Spleen (tissue), 7 donors: ENCODE measurements at regions not wholly inside any gene's neighbourhood (a gene's known extent, or its start where the extent isn't known, plus 50 kb on each side); places are given as distances from the start of the nearest gene placed in this dataset.

Experiments used
- CTCF ChIP-seq, 11 experiments: fragments of 200-600 bp in 7 of 11; fragments of 450-650 bp in 4 of 11; sonication (generic) in 4 of 11; IDR thresholded peaks in 8 of 11; conservative IDR thresholded peaks in 3 of 11; 1 replicate in 7 of 11; 2 replicates in 4 of 11; pipeline versions ENCODE4 v1.4.0 to v1.8.0; 2016 to 2021; ENCODE audit warnings: antibody characterized with exemption in 11 of 11, inconsistent platforms in 4 of 11, mild to moderate bottlenecking in 1 of 11
- POLR2A ChIP-seq, 3 donors: fragments of 450-650 bp; IDR thresholded peaks; one replicate each; pipeline ENCODE4 v1.5.1; 2017; ENCODE audit warnings: antibody characterized with exemption in 3 of 3, mild to moderate bottlenecking in 1 of 3
- POLR2AphosphoS5 ChIP-seq, 3 donors: sonication (generic); formaldehyde crosslinking; IDR thresholded peaks; one replicate each; pipeline ENCODE4 v1.5.1; 2017; ENCODE audit warnings: antibody characterized with exemption in 3 of 3
- donor health status: DM: no; HTN: no; CAD: no; lungs with moderate emphysema.
- donor health status: DM: no; HTN: no; CAD: no.
- donor health status: DM: no; HTN: no; CAD: no.

GRCh38 chr11:25737071-25737675 lies 594.8 kb upstream of the ANO3 start:
- TF ChIP-seq POLR2AphosphoS5 (IDR thresholded peaks at IDR 0.05) (no peak), CTCF (IDR thresholded peaks at IDR 0.05 in 8 of 11, conservative IDR thresholded peaks at IDR 0.05 in 3 of 11) (no peak), POLR2A (IDR thresholded peaks at IDR 0.05) (no peak)
